GM18508 (cell line): ENCODE measurements at regions not wholly inside any gene's neighbourhood (a gene's known extent, or its start where the extent isn't known, plus 50 kb on each side); places are given as distances from the start of the nearest gene placed in this dataset.
"Not testable (repeated sequence)": the region's sequence is repeated elsewhere in the genome, so short reads cannot be mapped to it uniquely, and the experiment has no call there.

Source experiments
- ATAC-seq: cut with Tn5 transposase; IDR thresholded peaks from one replicate; pipeline ENCODE4 v1.9.1; 2021; ENCODE audit warnings: moderate number of reproducible peaks; ENCODE audit not compliant: insufficient read depth, unreplicated experiment

- no peak for ATAC-seq
Measured at GRCh38 chr4:94011190-94011589, 182.6 kb downstream of the ATOH1 start.

DNA sequence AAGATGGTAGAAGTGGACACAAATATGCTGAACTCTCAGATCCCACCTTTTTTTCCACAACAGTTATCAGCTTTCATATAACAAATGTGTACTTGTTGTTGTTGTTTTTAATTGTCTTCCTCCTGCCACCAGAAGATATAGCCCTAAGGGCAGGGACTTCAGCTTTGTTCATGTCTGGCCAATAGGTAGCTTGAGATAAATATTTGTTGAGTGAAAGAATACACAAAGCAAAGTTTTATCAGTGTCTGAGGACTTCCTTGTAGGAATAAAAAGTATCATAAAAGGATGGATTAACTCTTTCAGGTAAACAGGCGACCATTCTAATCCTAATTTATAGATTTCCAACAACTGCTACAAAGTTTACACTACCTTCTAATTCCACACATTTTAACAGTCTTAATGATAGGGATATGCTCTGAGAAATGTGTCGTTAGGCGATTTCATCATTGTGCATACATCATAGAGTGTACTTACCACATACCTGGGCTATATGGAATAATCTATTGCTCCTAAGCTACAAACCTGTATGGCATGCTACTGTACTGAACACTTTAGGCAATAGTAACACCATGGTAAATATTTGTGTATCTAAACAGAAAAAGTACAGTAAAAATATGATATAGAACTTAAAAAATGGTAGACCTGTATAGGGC lies 186.1 kb downstream of the ATOH1 start:
- ATAC-seq: no peak

DNA sequence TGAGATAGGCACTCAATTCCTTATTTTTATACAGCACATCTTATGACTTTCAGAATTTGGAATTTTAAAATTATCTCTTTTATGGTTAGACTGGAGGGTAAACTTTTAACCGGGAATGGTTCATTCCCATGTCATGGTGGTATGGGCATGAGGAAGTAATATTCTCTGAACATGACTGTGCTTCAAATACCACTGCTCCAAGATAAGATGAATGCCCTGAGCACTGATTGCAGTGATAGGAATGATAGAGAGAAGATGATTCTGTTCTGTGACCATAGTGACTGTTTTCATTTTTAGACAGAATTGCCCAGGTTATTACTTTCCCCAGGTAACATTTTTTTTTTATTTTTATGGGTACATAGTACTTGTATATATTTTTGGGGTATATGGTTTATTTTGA lies 187.4 kb downstream of the ATOH1 start:
- no peak for ATAC-seq

DNA sequence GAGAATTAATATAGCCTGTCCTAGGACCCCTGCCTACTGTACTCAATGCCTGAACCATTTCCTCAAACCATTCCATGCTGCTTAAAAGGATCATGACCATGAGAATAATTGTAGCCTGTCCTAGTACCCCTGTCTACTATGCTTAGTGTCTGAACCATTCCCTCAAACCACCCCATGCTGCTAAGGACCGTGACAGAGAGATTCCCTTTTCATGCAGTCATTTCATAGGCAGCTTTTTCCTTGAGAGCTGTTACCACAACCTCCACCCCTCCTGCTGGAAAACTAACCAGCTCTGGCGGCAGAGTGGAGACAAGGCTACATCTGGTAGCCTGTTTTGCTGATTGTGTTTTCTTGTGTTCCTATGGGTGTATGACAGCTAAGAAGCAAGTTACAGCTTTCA lies 174.9 kb upstream of the SMARCAD1 start:
- no peak for ATAC-seq

GRCh38 chr4:94036964-94037363 lies 170.7 kb upstream of the SMARCAD1 start:
- ATAC-seq: peak; percentile 79

- ATAC-seq: no peak
Measured at GRCh38 chr4:94038195-94038594, 169.5 kb upstream of the SMARCAD1 start.

DNA sequence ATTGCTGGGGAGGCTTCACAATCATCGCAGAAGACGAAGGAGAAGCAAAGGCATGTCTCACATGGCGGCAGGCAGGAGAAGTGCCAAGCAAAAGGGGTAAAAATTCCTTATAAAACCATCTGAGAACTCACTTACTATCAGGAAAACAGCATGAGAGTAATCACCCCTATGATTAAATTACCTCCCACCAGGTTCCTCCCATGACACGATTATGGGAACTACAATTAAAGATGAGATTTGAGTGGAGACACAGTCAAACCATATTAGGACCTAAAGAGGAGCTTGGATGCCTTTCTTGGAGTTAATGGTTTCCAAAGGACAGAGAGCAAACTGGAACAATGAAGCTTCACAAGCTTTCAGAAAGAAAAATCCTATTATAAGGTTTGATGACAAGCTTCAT lies 168.4 kb upstream of the SMARCAD1 start:
- ATAC-seq: no peak

DNA sequence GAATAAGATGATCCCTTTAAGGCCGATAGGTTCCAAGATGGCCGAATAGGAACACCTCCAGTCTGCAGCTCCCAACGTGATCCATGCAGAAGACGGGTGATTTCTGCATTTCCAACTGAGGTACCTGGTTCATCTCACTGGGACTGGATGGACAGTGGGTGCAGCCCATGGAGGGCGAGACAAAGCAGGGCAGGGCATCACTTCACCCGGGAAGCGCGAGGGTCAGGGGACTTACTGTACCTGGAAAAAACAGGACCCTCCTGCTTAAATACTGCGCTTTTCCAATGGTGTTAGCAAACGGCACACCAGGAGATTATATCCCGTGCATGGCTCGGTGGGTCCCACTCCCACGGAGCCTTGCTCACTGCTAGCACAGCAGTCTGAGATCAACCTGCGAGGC lies 163.2 kb upstream of the SMARCAD1 start:
- not testable (repeated sequence) for ATAC-seq

GRCh38 chr4:94063084-94063483 lies 144.6 kb upstream of the SMARCAD1 start:
- no peak for ATAC-seq

GRCh38 chr4:94068753-94069719 lies 138.6 kb upstream of the SMARCAD1 start:
- ATAC-seq: no peak

- no peak for ATAC-seq
Measured at GRCh38 chr4:94076498-94076897, 131.2 kb upstream of the SMARCAD1 start.

- no peak for ATAC-seq
Measured at GRCh38 chr4:94084155-94084554, 123.5 kb upstream of the SMARCAD1 start.

GRCh38 chr4:94099141-94099540 lies 108.5 kb upstream of the SMARCAD1 start:
- ATAC-seq: not testable (repeated sequence)

GRCh38 chr4:94112644-94113043 lies 95.0 kb upstream of the SMARCAD1 start:
- ATAC-seq: no peak

- no peak for ATAC-seq
Measured at GRCh38 chr4:94115687-94116086, 92.0 kb upstream of the SMARCAD1 start.

DNA sequence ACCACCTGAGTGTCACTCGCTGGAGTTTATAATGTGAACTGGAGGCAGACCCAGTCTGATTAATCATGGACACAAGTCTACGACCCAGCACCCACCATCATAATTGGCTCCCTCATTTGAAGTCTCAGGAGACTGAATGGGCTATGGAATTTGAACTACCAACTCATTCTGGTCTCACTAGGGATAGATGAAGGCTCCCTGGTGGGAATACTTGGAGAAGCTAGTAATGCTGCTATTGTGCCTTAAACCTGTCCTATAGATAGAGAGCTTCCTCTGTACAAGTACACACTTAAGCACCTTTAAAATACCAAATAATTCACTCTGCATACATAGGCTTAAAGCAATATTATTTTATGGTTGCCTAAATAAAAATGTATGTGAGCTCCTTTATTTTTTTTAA lies 90.8 kb upstream of the SMARCAD1 start:
- ATAC-seq: no peak

GRCh38 chr4:94126669-94127068 lies 81.0 kb upstream of the SMARCAD1 start:
- ATAC-seq: no peak

DNA sequence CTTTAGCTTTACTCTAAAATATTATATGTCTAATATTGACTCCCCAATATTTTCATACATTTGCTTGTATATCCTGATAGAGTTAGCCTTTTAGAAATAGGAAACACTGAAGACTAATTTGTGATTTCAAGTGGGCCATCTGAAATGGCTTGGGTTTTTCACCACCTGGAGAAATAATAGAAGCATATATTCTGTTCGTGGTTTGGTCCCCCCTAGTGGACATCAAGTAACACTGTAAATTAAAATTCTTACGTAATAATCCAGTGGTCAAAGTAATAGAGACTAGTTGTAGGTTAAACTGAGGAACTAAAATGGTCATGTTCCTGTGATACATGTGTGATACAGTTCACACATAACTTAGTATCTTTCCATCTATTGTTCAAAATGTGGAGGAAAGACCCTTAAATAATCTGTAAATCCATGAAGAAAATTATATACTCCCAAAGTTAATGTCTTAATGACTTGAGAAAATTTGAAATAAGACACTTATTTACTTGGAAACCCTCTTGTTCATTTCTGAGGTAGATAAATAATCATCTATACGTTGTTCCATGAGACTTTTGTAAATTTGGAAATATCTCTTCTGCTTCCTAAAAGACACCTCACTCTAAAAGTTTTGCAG lies 79.8 kb upstream of the SMARCAD1 start:
- ATAC-seq: peak; percentile 85

DNA sequence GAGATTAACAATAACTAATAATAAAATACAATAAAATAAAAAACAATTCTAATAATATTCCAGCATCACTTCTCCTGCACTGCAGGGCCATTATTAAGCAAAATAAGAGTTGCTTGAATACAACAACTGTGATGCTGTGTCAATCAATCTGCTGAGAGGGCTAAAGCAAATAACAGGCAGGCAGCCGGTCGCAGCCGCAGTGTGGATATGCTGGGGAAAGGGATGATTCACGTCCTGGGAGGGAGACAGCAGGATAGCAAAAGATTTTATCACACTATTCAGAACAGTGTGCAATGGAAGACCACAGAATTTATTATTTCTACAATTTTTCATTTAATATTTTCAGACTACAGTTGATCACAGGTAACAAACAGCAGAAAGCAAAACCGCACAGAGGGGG lies 76.5 kb upstream of the SMARCAD1 start:
- no peak for ATAC-seq

DNA sequence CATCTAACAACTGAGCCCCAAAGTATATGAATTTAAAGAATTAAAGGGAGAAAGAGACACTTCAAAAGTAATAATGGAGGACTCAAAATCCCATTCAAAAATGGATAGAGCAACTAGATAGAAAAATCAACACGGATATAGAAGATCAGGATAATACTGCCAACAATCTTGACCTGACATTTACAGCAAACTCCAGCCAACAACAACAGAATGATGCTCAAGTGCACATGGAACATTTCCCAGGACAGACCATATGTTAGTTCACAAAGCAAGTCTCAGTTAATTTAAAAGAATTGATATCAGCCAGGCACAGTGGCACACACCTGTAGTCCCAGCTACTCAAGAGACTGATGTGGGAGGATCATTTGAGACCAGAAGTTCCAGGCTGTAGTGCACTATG lies 72.0 kb upstream of the SMARCAD1 start:
- ATAC-seq: no peak

DNA sequence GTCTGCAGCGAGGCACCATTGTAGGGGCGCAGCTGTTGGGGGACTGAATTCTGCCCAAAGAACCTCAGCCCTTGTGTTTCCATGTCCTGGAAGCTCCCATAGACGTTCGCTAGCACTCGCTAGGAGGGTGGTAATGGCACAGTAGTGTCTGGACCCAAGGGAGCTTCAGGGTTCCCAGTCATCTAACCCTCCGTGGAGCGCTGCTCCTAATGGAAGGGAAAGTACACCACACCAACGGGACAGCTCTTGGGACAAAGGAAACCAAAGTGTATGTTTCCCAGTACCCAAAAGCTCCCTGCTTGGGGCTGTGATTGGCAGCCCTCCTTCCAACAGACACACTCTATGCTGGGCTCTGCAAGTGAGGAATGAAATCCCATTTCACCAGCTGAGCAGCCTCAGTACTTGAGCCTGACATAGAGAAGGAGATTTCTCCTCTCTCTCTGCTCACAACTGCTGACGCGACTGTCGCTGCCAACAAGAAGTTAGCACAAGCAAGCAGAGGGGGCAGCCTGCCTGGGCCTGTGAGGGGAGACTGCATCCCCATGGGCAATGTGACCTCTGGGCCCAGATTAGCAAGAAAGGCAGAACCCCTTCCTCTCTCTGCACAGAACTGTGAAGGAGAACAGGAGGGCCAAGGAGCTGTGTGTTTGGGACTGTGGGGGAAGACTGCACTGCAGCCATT lies 67.6 kb upstream of the SMARCAD1 start:
- no peak for ATAC-seq
